Loucy (cell line): ENCODE measurements at regions not wholly inside any gene's neighbourhood (a gene's known extent, or its start where the extent isn't known, plus 50 kb on each side); places are given as distances from the start of the nearest gene placed in this dataset.

Experiments
- H2AFZ ChIP-seq: fragments of 200-600 bp; sonication (generic); 2 replicates; pipeline ENCODE4 v1.6.0; 2016; ENCODE audit warnings: antibody characterized with exemption, mild to moderate bottlenecking, low read length, moderate library complexity
- H3F3A ChIP-seq: fragments of 200-600 bp; 2 replicates; pipeline ENCODE4 v1.6.0; 2016; ENCODE audit warnings: antibody characterized with exemption, low read depth, mild to moderate bottlenecking
- H3K27me3 ChIP-seq: fragments of 200-600 bp; sonication (generic); 2 replicates; pipeline ENCODE4 v1.6.1; 2014; ENCODE audit warnings: low read length, mild to moderate bottlenecking; ENCODE audit not compliant: insufficient read depth, poor library complexity, severe bottlenecking
- H3K36me3 ChIP-seq: fragments of 200-600 bp; sonication (generic); 2 replicates; pipeline ENCODE4 v1.6.1; 2016; ENCODE audit warnings: low read length; ENCODE audit not compliant: insufficient read depth
- H3K4me1 ChIP-seq: fragments of 200-600 bp; sonication (generic); 2 replicates; pipeline ENCODE4 v1.5.1; 2014; ENCODE audit warnings: low read length, mild to moderate bottlenecking; ENCODE audit not compliant: insufficient read depth, poor library complexity, severe bottlenecking
- H3K4me2 ChIP-seq: fragments of 200-600 bp; sonication (generic); 2 replicates; pipeline ENCODE4 v1.6.0; 2014; ENCODE audit warnings: antibody characterized with exemption, low read length, low read depth, mild to moderate bottlenecking; ENCODE audit not compliant: poor library complexity, severe bottlenecking
- H3K4me3 ChIP-seq: fragments of 200-600 bp; sonication (generic); 2 replicates; pipeline ENCODE4 v1.5.1; 2014; ENCODE audit warnings: low read length, mild to moderate bottlenecking, mixed read lengths; ENCODE audit not compliant: poor library complexity, severe bottlenecking
- H3K79me2 ChIP-seq: fragments of 200-600 bp; sonication (generic); 2 replicates; pipeline ENCODE4 v1.6.1; 2014; ENCODE audit warnings: low read length; ENCODE audit not compliant: insufficient read depth
- H3K9ac ChIP-seq: fragments of 200-600 bp; sonication (generic); 2 replicates; pipeline ENCODE4 v1.6.0; 2014; ENCODE audit warnings: mild to moderate bottlenecking, low read depth, low read length, moderate library complexity; ENCODE audit not compliant: poor library complexity, severe bottlenecking
- H3K9me2 ChIP-seq: fragments of 200-600 bp; sonication (generic); replicated peaks from 2 replicates; pipeline ENCODE4 v1.6.1; 2016; ENCODE audit warnings: low read depth, low read length, mixed read lengths
- H3K9me3 ChIP-seq: fragments of 200-600 bp; sonication (generic); 2 replicates; pipeline ENCODE4 v1.6.1; 2014; ENCODE audit warnings: mild to moderate bottlenecking, antibody characterized with exemption, low read length, low read depth; ENCODE audit not compliant: insufficient read depth
- H4K20me1 ChIP-seq: fragments of 200-600 bp; sonication (generic); 2 replicates; pipeline ENCODE4 v1.6.0; 2014; ENCODE audit warnings: antibody characterized with exemption, low read length, mild to moderate bottlenecking; ENCODE audit not compliant: insufficient read depth, poor library complexity, severe bottlenecking
- CTCF ChIP-seq: fragments of 200-600 bp; sonication (generic); conservative IDR thresholded peaks from 2 replicates; pipeline ENCODE4 v1.5.1; 2014; ENCODE audit warnings: mild to moderate bottlenecking, antibody characterized with exemption, low read length
- EZH2phosphoT487 ChIP-seq: fragments of 200-600 bp; IDR thresholded peaks from 2 replicates; pipeline ENCODE4 v1.6.1; 2018; ENCODE audit warnings: antibody characterized with exemption, mild to moderate bottlenecking, moderate library complexity, borderline replicate concordance

- H3K9me3 ChIP-seq, result no peaks in the 10 kb centered on the region
- TF ChIP-seq CTCF (no peak), EZH2phosphoT487 (no peak)
- no peaks in the 10 kb centered on the region for H3F3A ChIP-seq
- no peaks in the 10 kb centered on the region for H3K79me2 ChIP-seq
- H3K36me3 ChIP-seq, result no peaks in the 10 kb centered on the region
- no peaks in the 10 kb centered on the region for H3K27me3 ChIP-seq
- no peaks in the 10 kb centered on the region for H3K4me1 ChIP-seq
- H2AFZ ChIP-seq, result no peak overlapping the region
- H3K9me2 ChIP-seq, result no peaks in the 10 kb centered on the region
- no peak overlapping the region for H3K9ac ChIP-seq
- no peaks in the 10 kb centered on the region for H4K20me1 ChIP-seq
- no peak overlapping the region for H3K4me3 ChIP-seq
- no peak overlapping the region for H3K4me2 ChIP-seq
These were observed 105.2 kb upstream of the LRFN2 start for GRCh38 chr6:40692337-40692736.

- no peaks in the 10 kb centered on the region for H3K4me1 ChIP-seq
- H3K4me2 ChIP-seq, result no peak overlapping the region
- H3K27me3 ChIP-seq, result no peaks in the 10 kb centered on the region
- TF ChIP-seq EZH2phosphoT487 (no peak), CTCF (no peak; the same call in 1 of the 2 replicates)
- no peak overlapping the region for H3K9ac ChIP-seq
- H4K20me1 ChIP-seq, result no peaks in the 10 kb centered on the region
- H2AFZ ChIP-seq, result no peak overlapping the region
- no peaks in the 10 kb centered on the region for H3K36me3 ChIP-seq
- no peak overlapping the region for H3K4me3 ChIP-seq
- H3K79me2 ChIP-seq, result no peaks in the 10 kb centered on the region
- peaks cover 4% of the 10 kb centered on the region; the same call in 1 of the 2 replicates for H3K9me3 ChIP-seq
- no peaks in the 10 kb centered on the region for H3K9me2 ChIP-seq
- H3F3A ChIP-seq, result no peaks in the 10 kb centered on the region
These were observed 102.0 kb upstream of the LRFN2 start for GRCh38 chr6:40689185-40689584.

GRCh38 chr6:40688214-40688761 is 101.1 kb upstream of the LRFN2 start:
- Histone ChIP-seq H3K4me2 (no peak overlapping the region), H3K27me3 (no peaks in the 10 kb centered on the region), H3K36me3 (no peaks in the 10 kb centered on the region), H3K4me1 (no peaks in the 10 kb centered on the region), H4K20me1 (no peaks in the 10 kb centered on the region), H2AFZ (no peak overlapping the region), H3K9me3 (peaks cover 4% of the 10 kb centered on the region; the same call in 1 of the 2 replicates), H3K9me2 (no peaks in the 10 kb centered on the region), H3F3A (no peaks in the 10 kb centered on the region), H3K79me2 (no peaks in the 10 kb centered on the region), H3K4me3 (no peak overlapping the region), H3K9ac (no peak overlapping the region)
- TF ChIP-seq CTCF, result no peak
- no peak for TF ChIP-seq EZH2phosphoT487
